ENCODE measurements at regions not wholly inside any gene's neighbourhood (a gene's known extent, or its start where the extent isn't known, plus 50 kb on each side); places are given as distances from the start of the nearest gene placed in this dataset.
"Not testable (repeated sequence)": the region's sequence is repeated elsewhere in the genome, so short reads cannot be mapped to it uniquely, and the experiment has no call there.

- no peak for DNase-seq
These were observed 90.8 kb upstream of the USP25 start for GRCh38 chr21:15638856-15639549.

GRCh38 chr21:15640113-15640512 lies 89.7 kb upstream of the USP25 start:
- DNase-seq = not testable (repeated sequence)

GRCh38 chr21:15644489-15644888 lies 85.3 kb upstream of the USP25 start:
- DNase-seq = no peak

- DNase-seq = no peak
These were observed 84.0 kb upstream of the USP25 start for GRCh38 chr21:15645830-15646229.

GRCh38 chr21:15650735-15651134 lies 79.0 kb upstream of the USP25 start:
- no peak for DNase-seq

- no peak for DNase-seq
These were observed 78.6 kb upstream of the USP25 start for GRCh38 chr21:15651172-15651571.

GRCh38 chr21:15653710-15654109 lies 76.1 kb upstream of the USP25 start:
- DNase-seq = no peak

GRCh38 chr21:15654171-15654570 lies 75.6 kb upstream of the USP25 start:
- no peak for DNase-seq

GRCh38 chr21:15659753-15660422 lies 69.9 kb upstream of the USP25 start:
- DNase-seq = no peak

- no peak for DNase-seq
These were observed 69.4 kb upstream of the USP25 start for GRCh38 chr21:15660423-15660804.

- DNase-seq = no peak
These were observed 62.8 kb upstream of the USP25 start for GRCh38 chr21:15667010-15667409.

- DNase-seq = no peak
These were observed 62.0 kb upstream of the USP25 start for GRCh38 chr21:15667819-15668218.

- no peak for DNase-seq
These were observed 60.5 kb upstream of the USP25 start for GRCh38 chr21:15669247-15669646.

- DNase-seq = no peak
These were observed 58.6 kb upstream of the USP25 start for GRCh38 chr21:15671188-15671587.

- DNase-seq = not testable (repeated sequence)
These were observed 57.2 kb upstream of the USP25 start for GRCh38 chr21:15672578-15672977.

- DNase-seq = no peak
These were observed 52.8 kb upstream of the USP25 start for GRCh38 chr21:15676935-15677334.

GRCh38 chr21:15679630-15680029 lies 50.2 kb upstream of the USP25 start:
- no peak for DNase-seq
